ENCODE measurements at regions not wholly inside any gene's neighbourhood (a gene's known extent, or its start where the extent isn't known, plus 50 kb on each side); places are given as distances from the start of the nearest gene placed in this dataset.

DNA sequence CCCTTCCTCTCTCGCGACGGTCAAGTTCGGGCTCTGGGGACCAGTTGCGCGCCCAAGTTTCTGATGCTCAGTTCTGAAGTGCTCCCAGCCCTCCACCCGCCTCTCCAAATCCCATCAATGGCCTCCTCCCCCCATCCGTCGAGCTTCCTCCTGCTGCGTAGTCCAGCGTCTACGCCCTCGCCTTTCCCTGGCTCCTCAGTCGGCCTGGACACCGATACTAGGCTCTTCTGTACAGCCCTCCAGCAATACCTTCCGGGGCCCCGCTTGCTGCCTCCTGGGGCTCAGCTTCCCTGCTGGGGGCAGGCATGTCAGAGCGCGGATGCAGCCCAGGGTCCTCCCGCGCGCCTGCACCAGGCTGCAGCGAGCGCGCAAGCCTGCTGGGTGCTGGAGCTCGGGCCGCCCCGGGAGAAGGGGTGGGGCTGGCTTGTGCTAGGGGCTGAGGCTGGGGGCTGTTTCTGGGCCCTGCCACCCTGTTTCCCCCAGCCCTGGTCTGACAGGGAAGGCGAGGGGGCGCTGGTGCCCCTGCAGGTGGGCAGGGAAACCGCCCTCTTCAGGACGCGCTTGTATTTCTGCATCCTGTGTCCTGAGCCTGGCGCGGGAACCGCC lies 353.3 kb upstream of the SUCLG2 start:
- TF ChIP-seq SIN3A (IDR thresholded peaks at IDR 0.05; ENCODE audit: borderline replicate concordance, insufficient read depth, low read length) (no peak), FOXP2 (optimal IDR thresholded peaks at IDR 0.05; ENCODE audit: borderline replicate concordance, extremely low read depth, extremely low read length, insufficient read depth) (no peak)

DNA sequence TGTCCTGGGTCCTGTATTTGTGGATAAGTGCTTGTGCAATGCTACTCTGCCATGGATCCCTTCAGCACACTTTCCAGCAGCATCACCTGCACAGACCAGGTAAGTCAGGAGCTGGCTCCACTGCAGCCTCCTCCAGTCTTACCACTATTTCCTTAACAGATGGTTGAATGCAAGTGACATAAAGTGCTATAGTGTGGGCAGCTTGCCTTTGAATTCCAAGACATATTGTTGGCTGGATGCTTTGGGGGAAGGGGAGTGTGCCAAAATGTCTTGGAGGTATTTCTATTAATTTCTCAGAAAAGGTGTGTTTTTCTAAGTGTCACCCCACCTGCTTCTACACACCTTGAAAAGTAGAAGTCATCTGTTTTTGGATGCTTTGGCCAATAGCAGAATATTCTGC lies 352.2 kb upstream of the SUCLG2 start:
- TF ChIP-seq SIN3A (IDR thresholded peaks at IDR 0.05; ENCODE audit: borderline replicate concordance, insufficient read depth, low read length) = no peak
- TF ChIP-seq POLR2AphosphoS5 (IDR thresholded peaks at IDR 0.05; ENCODE audit: low read depth, low read length) = no peak
- TF ChIP-seq, protein P1, sequence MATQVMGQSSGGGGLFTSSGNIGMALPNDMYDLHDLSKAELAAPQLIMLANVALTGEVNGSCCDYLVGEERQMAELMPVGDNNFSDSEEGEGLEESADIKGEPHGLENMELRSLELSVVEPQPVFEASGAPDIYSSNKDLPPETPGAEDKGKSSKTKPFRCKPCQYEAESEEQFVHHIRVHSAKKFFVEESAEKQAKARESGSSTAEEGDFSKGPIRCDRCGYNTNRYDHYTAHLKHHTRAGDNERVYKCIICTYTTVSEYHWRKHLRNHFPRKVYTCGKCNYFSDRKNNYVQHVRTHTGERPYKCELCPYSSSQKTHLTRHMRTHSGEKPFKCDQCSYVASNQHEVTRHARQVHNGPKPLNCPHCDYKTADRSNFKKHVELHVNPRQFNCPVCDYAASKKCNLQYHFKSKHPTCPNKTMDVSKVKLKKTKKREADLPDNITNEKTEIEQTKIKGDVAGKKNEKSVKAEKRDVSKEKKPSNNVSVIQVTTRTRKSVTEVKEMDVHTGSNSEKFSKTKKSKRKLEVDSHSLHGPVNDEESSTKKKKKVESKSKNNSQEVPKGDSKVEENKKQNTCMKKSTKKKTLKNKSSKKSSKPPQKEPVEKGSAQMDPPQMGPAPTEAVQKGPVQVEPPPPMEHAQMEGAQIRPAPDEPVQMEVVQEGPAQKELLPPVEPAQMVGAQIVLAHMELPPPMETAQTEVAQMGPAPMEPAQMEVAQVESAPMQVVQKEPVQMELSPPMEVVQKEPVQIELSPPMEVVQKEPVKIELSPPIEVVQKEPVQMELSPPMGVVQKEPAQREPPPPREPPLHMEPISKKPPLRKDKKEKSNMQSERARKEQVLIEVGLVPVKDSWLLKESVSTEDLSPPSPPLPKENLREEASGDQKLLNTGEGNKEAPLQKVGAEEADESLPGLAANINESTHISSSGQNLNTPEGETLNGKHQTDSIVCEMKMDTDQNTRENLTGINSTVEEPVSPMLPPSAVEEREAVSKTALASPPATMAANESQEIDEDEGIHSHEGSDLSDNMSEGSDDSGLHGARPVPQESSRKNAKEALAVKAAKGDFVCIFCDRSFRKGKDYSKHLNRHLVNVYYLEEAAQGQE (IDR thresholded peaks at IDR 0.05; ENCODE audit: insufficient read depth in 1 of 2, low read depth in 2 of 2, low read length in 2 of 2) = no peak
- no peak for TF ChIP-seq FOXP2 (optimal IDR thresholded peaks at IDR 0.05; ENCODE audit: borderline replicate concordance, extremely low read depth, extremely low read length, insufficient read depth)
- no peak for TF ChIP-seq TAF1 (IDR thresholded peaks at IDR 0.05; ENCODE audit: borderline replicate concordance, insufficient read depth, low read length)

DNA sequence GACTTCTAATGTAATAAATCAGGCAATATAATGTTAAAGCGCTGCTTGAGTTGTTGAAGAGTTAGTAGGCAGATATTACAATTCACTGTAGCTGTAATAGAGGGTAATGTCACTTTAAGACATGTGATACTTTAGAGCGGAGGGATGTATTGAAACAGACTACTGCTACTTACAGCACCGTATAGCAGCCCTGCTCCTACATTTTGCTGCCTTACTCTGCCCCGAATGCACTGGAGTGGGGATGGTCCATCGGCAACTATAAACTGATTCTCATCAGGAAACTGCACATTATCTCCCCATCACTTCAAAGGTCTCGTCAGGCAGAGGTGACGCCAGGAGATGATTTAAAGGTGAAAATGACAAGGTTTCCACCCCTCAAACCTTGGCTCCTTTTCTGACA lies 349.7 kb upstream of the SUCLG2 start:
- TF ChIP-seq TAF1 (IDR thresholded peaks at IDR 0.05; ENCODE audit: borderline replicate concordance, insufficient read depth, low read length) = no peak
- TF ChIP-seq POLR2AphosphoS5 (IDR thresholded peaks at IDR 0.05; ENCODE audit: low read depth, low read length) = no peak
- TF ChIP-seq, protein P1 (IDR thresholded peaks at IDR 0.05; ENCODE audit: insufficient read depth in 1 of 2, low read depth in 2 of 2, low read length in 2 of 2) = no peak
- no peak for TF ChIP-seq FOXP2 (optimal IDR thresholded peaks at IDR 0.05; ENCODE audit: borderline replicate concordance, extremely low read depth, extremely low read length, insufficient read depth)
- no peak for TF ChIP-seq SIN3A (IDR thresholded peaks at IDR 0.05; ENCODE audit: borderline replicate concordance, insufficient read depth, low read length)

DNA sequence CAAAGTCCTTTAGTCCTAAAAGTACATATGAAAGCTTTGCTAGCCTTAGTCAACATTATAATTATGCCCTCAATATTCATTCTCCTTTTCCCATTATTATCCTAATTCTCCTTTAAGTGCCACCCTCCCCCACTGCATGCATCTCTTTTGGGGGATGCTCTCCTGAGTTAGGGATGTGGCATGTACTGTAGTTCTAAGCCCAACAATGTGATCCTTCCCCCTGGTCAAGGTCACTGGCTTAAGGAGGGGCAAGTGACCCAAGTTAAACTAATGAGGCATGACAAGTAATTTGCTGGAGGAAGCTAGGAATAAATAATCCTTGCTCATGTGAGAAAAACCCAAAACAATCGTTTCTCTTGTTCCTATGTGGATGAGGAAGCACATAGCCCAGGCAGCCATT lies 343.9 kb upstream of the SUCLG2 start:
- TF ChIP-seq FOXP2 (optimal IDR thresholded peaks at IDR 0.05; ENCODE audit: borderline replicate concordance, extremely low read depth, extremely low read length, insufficient read depth) (no peak), SIN3A (IDR thresholded peaks at IDR 0.05; ENCODE audit: borderline replicate concordance, insufficient read depth, low read length) (no peak), TAF1 (IDR thresholded peaks at IDR 0.05; ENCODE audit: borderline replicate concordance, insufficient read depth, low read length) (no peak), POLR2AphosphoS5 (IDR thresholded peaks at IDR 0.05; ENCODE audit: low read depth, low read length) (no peak)
- TF ChIP-seq, protein P1 (IDR thresholded peaks at IDR 0.05; ENCODE audit: insufficient read depth in 1 of 2, low read depth in 2 of 2, low read length in 2 of 2) = no peak

DNA sequence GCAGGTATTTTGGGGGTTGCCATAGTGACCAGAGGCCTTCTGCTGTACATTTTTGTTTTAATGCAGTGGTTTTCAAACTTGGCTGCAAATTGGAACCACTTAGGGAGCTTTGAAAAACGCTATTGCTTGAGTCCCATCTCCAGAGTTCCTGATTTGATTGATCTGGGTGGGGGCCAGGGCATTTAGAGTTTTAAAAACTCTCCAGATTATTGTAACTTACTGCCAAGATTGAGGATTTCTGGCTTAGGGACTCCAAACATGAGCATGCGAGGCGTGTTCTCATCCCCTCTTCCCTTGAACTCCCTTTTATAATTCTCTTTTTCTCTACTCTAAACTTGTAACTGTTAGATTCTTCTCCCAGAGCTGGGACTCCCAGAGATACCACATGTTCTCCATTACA lies 340.8 kb upstream of the SUCLG2 start:
- no peak for TF ChIP-seq SIN3A (IDR thresholded peaks at IDR 0.05; ENCODE audit: borderline replicate concordance, insufficient read depth, low read length)
- no peak for TF ChIP-seq TAF1 (IDR thresholded peaks at IDR 0.05; ENCODE audit: borderline replicate concordance, insufficient read depth, low read length)

DNA sequence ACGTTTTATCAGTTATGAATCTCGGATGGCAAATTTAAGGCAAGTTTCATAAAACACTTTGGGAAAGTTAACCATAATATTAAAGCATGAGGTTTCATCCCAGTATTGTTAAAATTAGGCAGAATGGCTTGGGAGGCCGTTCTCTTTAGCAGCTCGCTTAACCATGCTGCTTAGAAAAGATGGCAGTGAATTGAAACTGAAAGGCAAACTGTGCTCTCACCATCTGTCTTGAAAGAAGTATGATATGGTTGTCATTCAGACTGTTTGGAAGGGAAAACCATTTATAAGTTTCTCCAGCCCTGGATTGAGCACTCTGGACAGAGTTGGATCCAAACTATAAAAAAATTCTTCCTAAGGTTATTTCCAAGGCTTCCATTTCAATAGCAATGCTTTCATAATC lies 332.3 kb upstream of the SUCLG2 start:
- no peak for TF ChIP-seq TAF1 (IDR thresholded peaks at IDR 0.05; ENCODE audit: borderline replicate concordance, insufficient read depth, low read length)
- TF ChIP-seq, protein P1 (IDR thresholded peaks at IDR 0.05; ENCODE audit: insufficient read depth in 1 of 2, low read depth in 2 of 2, low read length in 2 of 2) = no peak
- TF ChIP-seq SIN3A (IDR thresholded peaks at IDR 0.05; ENCODE audit: borderline replicate concordance, insufficient read depth, low read length) = no peak
- TF ChIP-seq POLR2AphosphoS5 (IDR thresholded peaks at IDR 0.05; ENCODE audit: low read depth, low read length) = no peak
- TF ChIP-seq FOXP2 (optimal IDR thresholded peaks at IDR 0.05; ENCODE audit: borderline replicate concordance, extremely low read depth, extremely low read length, insufficient read depth) = no peak
